ENCODE measurements at regions not wholly inside any gene's neighbourhood (a gene's known extent, or its start where the extent isn't known, plus 50 kb on each side); places are given as distances from the start of the nearest gene placed in this dataset.

DNA sequence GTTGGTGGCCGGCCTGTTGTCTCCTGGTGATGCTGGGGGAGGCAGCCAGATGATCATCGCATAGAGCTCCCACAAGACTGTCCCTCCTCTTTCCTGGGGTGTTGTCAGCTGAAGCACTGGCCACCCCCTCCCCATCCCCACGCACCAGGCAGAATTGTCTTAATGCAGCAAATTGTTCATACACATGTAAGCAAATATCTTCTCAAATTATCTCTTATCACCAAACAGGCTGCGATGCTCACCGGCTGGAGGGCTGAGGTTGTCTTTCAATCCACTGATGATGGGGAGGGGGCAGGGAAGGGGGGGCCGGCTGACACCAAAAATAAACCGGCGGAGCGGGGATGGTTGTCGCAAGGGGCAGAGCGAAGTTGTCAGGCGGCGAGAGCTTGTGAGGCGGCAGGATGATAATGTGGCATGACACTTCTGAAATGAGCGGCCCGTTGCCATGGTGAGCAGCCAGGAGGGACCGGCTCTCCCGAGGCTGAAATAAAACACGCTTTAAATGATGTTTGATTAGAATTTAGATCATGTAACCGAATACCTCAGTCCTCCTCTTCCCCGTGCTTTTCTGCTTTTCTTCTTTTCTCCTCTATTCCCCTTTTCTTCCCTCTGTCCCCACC is 59.8 kb downstream of the MRM1 start:
- H3K27me3 Mint-ChIP-seq: peaks cover 29% of the 10 kb centered on the region
- H3K36me3 Mint-ChIP-seq (ENCODE audit: low read depth): no peaks in the 10 kb centered on the region

DNA sequence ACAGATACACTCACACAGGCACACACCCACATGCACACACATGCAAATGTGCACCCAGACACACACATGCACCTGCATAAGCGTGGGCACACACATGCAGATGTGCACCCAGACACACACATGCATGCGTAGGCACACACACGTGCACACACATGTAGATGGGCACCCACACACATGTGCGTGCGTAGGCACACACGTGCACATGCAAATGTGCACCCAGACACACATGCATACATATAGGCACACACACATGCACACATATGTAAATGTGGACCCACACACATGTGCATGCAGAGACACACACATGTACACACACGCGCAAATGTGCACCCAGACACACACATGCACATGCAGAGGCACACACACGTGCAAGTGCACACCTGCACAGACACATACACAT is 60.3 kb downstream of the MRM1 start:
- Mint-ChIP-seq H3K27ac (no peak overlapping the region), H3K27me3 (peaks cover 24% of the 10 kb centered on the region), H3K36me3 (ENCODE audit: low read depth) (no peaks in the 10 kb centered on the region), H3K4me1 (ENCODE audit: low read depth) (peaks cover 8% of the 10 kb centered on the region), H3K4me3 (no peak overlapping the region), H3K9me3 (no peaks in the 10 kb centered on the region)
- no peak for DNase-seq

More for the DNA sequence above, 59.8 kb downstream of the MRM1 start:
- Mint-ChIP-seq H3K9me3 (no peaks in the 10 kb centered on the region), H3K27ac (no peak overlapping the region), H3K4me1 (ENCODE audit: low read depth) (peaks cover 8% of the 10 kb centered on the region), H3K4me3 (no peak overlapping the region)
- DNase-seq: no peak

- Mint-ChIP-seq H3K4me3 (no peak overlapping the region), H3K27me3 (no peaks in the 10 kb centered on the region), H3K9me3 (no peaks in the 10 kb centered on the region), H3K27ac (no peak overlapping the region), H3K36me3 (ENCODE audit: low read depth) (no peaks in the 10 kb centered on the region), H3K4me1 (ENCODE audit: low read depth) (no peaks in the 10 kb centered on the region)
- DNase-seq: no peak
These were observed 64.0 kb downstream of the MRM1 start for GRCh38 chr17:36665417-36665816.

- H3K27ac Mint-ChIP-seq: no peak overlapping the region
- no peaks in the 10 kb centered on the region for H3K36me3 Mint-ChIP-seq (ENCODE audit: low read depth)
- DNase-seq: no peak
These were observed 66.5 kb downstream of the MRM1 start for GRCh38 chr17:36667922-36668321.

GRCh38 chr17:36668824-36669223 is 67.4 kb downstream of the MRM1 start:
- Mint-ChIP-seq H3K36me3 (ENCODE audit: low read depth) (no peaks in the 10 kb centered on the region), H3K9me3 (no peaks in the 10 kb centered on the region), H3K4me1 (ENCODE audit: low read depth) (peaks cover 12% of the 10 kb centered on the region), H3K27ac (no peak overlapping the region), H3K27me3 (no peaks in the 10 kb centered on the region), H3K4me3 (no peak overlapping the region)
- no peak for DNase-seq

More at GRCh38 chr17:36667922-36668321, 66.5 kb downstream of the MRM1 start:
- H3K4me3 Mint-ChIP-seq: no peak overlapping the region
- H3K4me1 Mint-ChIP-seq (ENCODE audit: low read depth): peaks cover 5% of the 10 kb centered on the region
- H3K27me3 Mint-ChIP-seq: no peaks in the 10 kb centered on the region
- H3K9me3 Mint-ChIP-seq: no peaks in the 10 kb centered on the region

DNA sequence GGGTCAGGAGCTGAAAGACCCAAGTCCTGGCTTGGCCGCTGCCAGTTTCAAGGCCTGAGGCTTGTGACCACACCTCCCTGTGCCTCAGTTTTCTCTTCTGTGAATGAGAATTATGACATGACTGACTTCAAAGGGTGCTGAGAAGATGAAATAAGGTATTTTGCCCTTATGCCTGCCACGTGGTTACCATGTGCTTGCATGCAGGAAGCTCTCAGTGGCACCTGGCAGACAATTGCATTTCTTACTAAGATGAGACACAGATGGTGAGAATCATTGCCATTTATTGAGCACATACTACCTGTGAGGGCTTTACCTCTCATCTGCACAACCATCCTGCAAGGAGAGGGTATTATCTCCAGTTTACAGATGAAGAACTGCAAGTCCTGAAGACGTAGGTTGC is 69.8 kb downstream of the MRM1 start:
- Mint-ChIP-seq H3K4me3 (no peak overlapping the region), H3K27ac (no peak overlapping the region), H3K4me1 (ENCODE audit: low read depth) (peaks cover 36% of the 10 kb centered on the region), H3K27me3 (no peaks in the 10 kb centered on the region), H3K36me3 (ENCODE audit: low read depth) (no peaks in the 10 kb centered on the region), H3K9me3 (no peaks in the 10 kb centered on the region)
- DNase-seq: no peak

GRCh38 chr17:36672403-36672918 is 71.1 kb downstream of the MRM1 start:
- Mint-ChIP-seq H3K9me3 (no peaks in the 10 kb centered on the region), H3K27ac (peak overlapping the region; percentile 69), H3K4me1 (ENCODE audit: low read depth) (peaks cover 36% of the 10 kb centered on the region), H3K4me3 (no peak overlapping the region), H3K36me3 (ENCODE audit: low read depth) (no peaks in the 10 kb centered on the region), H3K27me3 (no peaks in the 10 kb centered on the region)
- no peak for DNase-seq

GRCh38 chr17:36673068-36673467 is 71.7 kb downstream of the MRM1 start:
- Mint-ChIP-seq H3K36me3 (ENCODE audit: low read depth) (no peaks in the 10 kb centered on the region), H3K27ac (peak overlapping the region; percentile 69), H3K4me1 (ENCODE audit: low read depth) (peaks cover 36% of the 10 kb centered on the region), H3K9me3 (no peaks in the 10 kb centered on the region), H3K4me3 (no peak overlapping the region), H3K27me3 (no peaks in the 10 kb centered on the region)
- DNase-seq: no peak

- peaks cover 36% of the 10 kb centered on the region for H3K4me1 Mint-ChIP-seq (ENCODE audit: low read depth)
- no peaks in the 10 kb centered on the region for H3K27me3 Mint-ChIP-seq
- peak; percentile 36 for DNase-seq
- H3K4me3 Mint-ChIP-seq: no peak overlapping the region
- no peaks in the 10 kb centered on the region for H3K9me3 Mint-ChIP-seq
- H3K36me3 Mint-ChIP-seq (ENCODE audit: low read depth): no peaks in the 10 kb centered on the region
- peak overlapping the region; percentile 91 for H3K27ac Mint-ChIP-seq
These were observed 72.4 kb downstream of the MRM1 start for GRCh38 chr17:36673637-36674277.

DNA sequence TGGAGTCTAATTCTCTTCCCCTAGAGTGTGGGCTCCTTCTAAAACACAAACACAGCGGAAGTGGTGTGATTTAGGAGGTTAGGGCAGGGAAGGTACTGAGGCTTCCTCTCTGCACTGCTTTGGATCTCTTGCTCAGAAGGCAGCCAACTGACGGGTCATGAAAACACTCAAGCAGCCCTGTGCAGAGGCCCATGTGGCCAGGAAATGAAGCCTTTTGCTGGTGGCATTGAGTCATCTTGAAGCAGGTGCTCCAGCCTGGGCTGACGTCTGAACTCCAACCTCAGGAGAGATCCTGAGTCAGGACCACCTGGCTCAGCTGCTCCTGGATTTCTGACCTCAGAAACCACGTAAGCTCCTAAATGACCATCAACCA is 72.9 kb downstream of the MRM1 start:
- Mint-ChIP-seq H3K4me3 (no peak overlapping the region), H3K27ac (peak overlapping the region; percentile 91), H3K4me1 (ENCODE audit: low read depth) (peaks cover 36% of the 10 kb centered on the region), H3K36me3 (ENCODE audit: low read depth) (no peaks in the 10 kb centered on the region), H3K27me3 (no peaks in the 10 kb centered on the region), H3K9me3 (no peaks in the 10 kb centered on the region)
- DNase-seq: peak; percentile 50

DNA sequence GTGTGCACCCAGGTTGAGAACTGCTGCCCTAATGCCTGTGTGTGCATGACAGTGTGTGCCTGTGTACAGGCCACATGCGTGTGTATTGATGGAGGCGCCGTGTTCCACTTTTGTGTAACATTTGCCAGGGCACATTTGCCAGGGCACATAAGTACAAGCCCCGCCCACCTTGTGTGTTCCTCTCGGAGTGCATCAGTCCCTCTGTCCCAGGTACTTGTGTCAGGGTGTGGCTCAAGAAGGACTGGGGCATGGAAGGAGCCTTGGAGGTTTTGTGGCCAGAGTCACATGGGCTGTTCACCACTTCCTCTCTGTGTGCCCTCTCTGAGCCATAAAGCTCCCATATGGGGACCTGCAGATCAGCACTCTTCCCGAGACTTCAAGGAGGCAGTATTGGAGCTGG is 73.9 kb downstream of the MRM1 start:
- H3K27ac Mint-ChIP-seq: peak overlapping the region; percentile 60

DNA sequence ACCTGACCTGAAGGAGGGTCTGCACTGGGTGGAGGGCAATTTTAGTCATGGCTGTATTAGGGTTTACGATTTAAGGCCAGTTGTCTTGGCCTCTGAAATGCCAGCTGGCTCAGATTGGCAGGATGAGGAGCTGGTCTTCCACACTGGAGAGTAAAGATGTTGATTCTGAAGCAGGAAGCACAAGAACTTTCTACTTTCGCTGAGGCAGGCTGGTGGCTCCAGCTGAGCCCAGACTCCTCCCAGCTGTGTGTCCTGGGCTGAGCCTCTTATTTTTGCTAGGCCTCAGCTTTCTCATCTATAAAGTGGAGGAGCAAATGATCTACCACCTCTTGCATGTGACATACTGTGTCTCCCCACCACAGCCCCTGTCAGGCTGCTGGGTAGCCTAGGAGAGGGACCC is 74.4 kb downstream of the MRM1 start:
- H3K36me3 Mint-ChIP-seq (ENCODE audit: low read depth): no peaks in the 10 kb centered on the region
- no peaks in the 10 kb centered on the region for H3K9me3 Mint-ChIP-seq
- peaks cover 36% of the 10 kb centered on the region for H3K4me1 Mint-ChIP-seq (ENCODE audit: low read depth)
- H3K27ac Mint-ChIP-seq: peak overlapping the region; percentile 52
- no peak overlapping the region for H3K4me3 Mint-ChIP-seq
- DNase-seq: no peak
- no peaks in the 10 kb centered on the region for H3K27me3 Mint-ChIP-seq

More for the DNA sequence above, 73.9 kb downstream of the MRM1 start:
- no peaks in the 10 kb centered on the region for H3K27me3 Mint-ChIP-seq
- H3K36me3 Mint-ChIP-seq (ENCODE audit: low read depth): no peaks in the 10 kb centered on the region
- H3K4me1 Mint-ChIP-seq (ENCODE audit: low read depth): peaks cover 36% of the 10 kb centered on the region
- no peaks in the 10 kb centered on the region for H3K9me3 Mint-ChIP-seq
- peak; percentile 34 for DNase-seq
- H3K4me3 Mint-ChIP-seq: no peak overlapping the region

DNA sequence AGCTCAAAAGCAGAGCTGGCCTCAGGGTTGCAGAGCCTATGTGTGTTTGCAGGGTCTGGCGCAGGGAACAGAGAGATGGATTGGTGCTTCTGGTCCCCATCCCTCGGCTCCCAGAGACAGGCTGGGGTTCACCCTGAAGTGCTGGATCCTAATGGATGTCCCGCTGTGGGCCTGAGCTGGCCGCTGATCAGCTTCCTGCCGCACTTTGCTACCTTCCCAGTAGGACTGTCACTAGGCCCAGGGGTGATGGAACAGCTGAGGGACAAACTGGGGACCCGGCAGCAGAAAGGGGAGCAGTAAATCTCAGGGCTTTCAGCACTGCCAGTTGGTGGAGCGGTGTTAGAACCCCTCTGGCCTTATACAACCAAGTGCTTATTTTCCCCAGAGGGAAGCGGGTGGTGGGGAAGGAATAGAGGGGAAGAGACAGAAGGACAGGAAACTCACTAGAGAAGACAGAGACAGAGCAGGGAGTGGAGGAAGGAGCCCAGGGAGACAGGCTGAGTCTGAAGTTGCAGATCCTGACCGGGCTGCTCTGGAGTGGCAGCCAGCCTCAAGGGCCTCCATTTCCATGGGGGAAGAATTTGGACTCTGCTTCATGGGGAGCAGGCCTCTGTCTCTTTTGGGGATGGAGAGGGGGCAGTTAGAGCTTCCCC is 78.6 kb downstream of the MRM1 start:
- Mint-ChIP-seq H3K27ac (peak overlapping the region; percentile 2), H3K4me3 (no peak overlapping the region), H3K36me3 (ENCODE audit: low read depth) (no peaks in the 10 kb centered on the region), H3K4me1 (ENCODE audit: low read depth) (peaks cover 13% of the 10 kb centered on the region), H3K27me3 (no peaks in the 10 kb centered on the region), H3K9me3 (no peaks in the 10 kb centered on the region)
- no peak for DNase-seq

- no peaks in the 10 kb centered on the region for H3K36me3 Mint-ChIP-seq (ENCODE audit: low read depth)
- no peak for DNase-seq
- H3K27me3 Mint-ChIP-seq: no peaks in the 10 kb centered on the region
- peaks cover 5% of the 10 kb centered on the region for H3K4me1 Mint-ChIP-seq (ENCODE audit: low read depth)
- no peaks in the 10 kb centered on the region for H3K9me3 Mint-ChIP-seq
- no peak overlapping the region for H3K27ac Mint-ChIP-seq
- H3K4me3 Mint-ChIP-seq: no peak overlapping the region
These were observed 79.4 kb downstream of the MRM1 start for GRCh38 chr17:36680701-36681202.

GRCh38 chr17:36682773-36683172 is 81.4 kb downstream of the MRM1 start:
- no peak for DNase-seq
- no peaks in the 10 kb centered on the region for H3K4me1 Mint-ChIP-seq (ENCODE audit: low read depth)
- H3K9me3 Mint-ChIP-seq: no peaks in the 10 kb centered on the region
- no peaks in the 10 kb centered on the region for H3K36me3 Mint-ChIP-seq (ENCODE audit: low read depth)
- H3K27ac Mint-ChIP-seq: no peak overlapping the region
- H3K27me3 Mint-ChIP-seq: no peaks in the 10 kb centered on the region
- no peak overlapping the region for H3K4me3 Mint-ChIP-seq
